Sciatic nerve (tissue), 2 donors: ENCODE measurements at regions not wholly inside any gene's neighbourhood (a gene's known extent, or its start where the extent isn't known, plus 50 kb on each side); places are given as distances from the start of the nearest gene placed in this dataset.
"Not testable (repeated sequence)": the region's sequence is repeated elsewhere in the genome, so short reads cannot be mapped to it uniquely, and the experiment has no call there.

Experiments used
- ATAC-seq: fragments of 200-7000 bp; cut with Tn5 transposase; one replicate; pipeline ENCODE4 v1.9.1; 2020; ENCODE audit warnings: mild to moderate bottlenecking, moderate library complexity
- DNase-seq: peaks from one replicate; pipeline ENCODE4 v3.0.0-alpha.2; 2020; ENCODE audit warnings: low spot score
- intact Hi-C: fragments of 100-400 bp; cut with DNase I; formaldehyde crosslinking; loops from one replicate; pipeline ENCODE4 v1.14.2; 2022
- donor health status: DM: no; HTN: no; CAD: no.
- donor health status: DM: no; HTN: no; CAD: no.

- DNase-seq (no peak), ATAC-seq (no peak)
- intact Hi-C loops, result no loop called here
These were observed 1001.1 kb upstream of the GJE1 start for GRCh38 chr6:141131616-141132015.

GRCh38 chr6:141123497-141123896 lies 1009.2 kb upstream of the GJE1 start:
- ATAC-seq, result no peak
- no peak for DNase-seq
- intact Hi-C loops, result no loop called here

DNA sequence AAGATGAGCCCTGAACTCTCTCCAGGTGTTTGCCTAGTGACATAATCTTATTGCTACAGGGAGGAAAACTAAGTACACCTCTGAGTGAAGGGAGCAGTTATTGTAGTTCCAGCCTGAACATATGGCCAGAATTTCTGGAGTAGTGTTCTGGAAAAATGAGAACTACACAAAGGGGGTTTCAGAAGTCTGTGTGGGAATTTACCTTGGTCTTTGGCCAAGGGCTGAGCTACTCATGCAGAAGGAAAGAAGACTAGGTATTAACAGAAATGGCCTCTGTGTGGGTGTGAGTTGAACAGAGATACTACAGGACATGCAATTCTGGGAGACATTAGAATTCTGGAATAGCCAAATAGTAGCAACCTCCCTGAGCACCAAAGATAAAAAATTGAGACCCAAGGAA lies 1009.7 kb upstream of the GJE1 start:
- intact Hi-C loops, result no loop called here
- DNase-seq, result no peak
- no peak for ATAC-seq

- intact Hi-C loops, result no loop called here
- DNase-seq (no peak), ATAC-seq (no peak)
These were observed 1013.7 kb upstream of the GJE1 start for GRCh38 chr6:141118991-141119390.

GRCh38 chr6:141117874-141118273 lies 1014.9 kb upstream of the GJE1 start:
- ATAC-seq (no peak), DNase-seq (no peak)
- intact Hi-C loops, result no loop called here

- peak; percentile 80 for ATAC-seq
These were observed 1022.2 kb upstream of the GJE1 start for GRCh38 chr6:141110481-141110880.

GRCh38 chr6:141107591-141108160 lies 1025.0 kb upstream of the GJE1 start:
- intact Hi-C loops, result no loop called here
- no peak for DNase-seq
- ATAC-seq, result no peak

More at GRCh38 chr6:141110481-141110880, 1022.2 kb upstream of the GJE1 start:
- DNase-seq, result no peak
- intact Hi-C loops, result no loop called here

DNA sequence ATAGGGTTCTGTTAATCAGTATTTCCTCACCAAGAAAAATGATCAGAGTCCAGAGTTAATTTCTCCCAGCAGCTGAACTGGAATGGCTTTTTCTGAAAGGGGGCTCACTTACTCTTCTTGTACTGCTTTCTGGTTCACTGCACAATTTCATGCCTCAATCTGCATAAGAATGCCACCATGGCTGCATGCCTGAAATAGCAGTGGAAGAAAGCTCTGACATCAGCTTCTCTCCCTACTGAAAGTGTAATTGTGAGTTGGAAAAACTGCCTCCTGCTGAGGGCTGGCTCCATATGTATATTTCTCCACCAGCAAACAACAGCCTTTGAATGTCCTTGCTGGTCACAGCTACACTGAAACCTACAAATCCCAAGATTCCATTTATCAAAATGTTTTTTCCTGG lies 1027.2 kb upstream of the GJE1 start:
- DNase-seq, result no peak
- intact Hi-C loops, result no loop called here

DNA sequence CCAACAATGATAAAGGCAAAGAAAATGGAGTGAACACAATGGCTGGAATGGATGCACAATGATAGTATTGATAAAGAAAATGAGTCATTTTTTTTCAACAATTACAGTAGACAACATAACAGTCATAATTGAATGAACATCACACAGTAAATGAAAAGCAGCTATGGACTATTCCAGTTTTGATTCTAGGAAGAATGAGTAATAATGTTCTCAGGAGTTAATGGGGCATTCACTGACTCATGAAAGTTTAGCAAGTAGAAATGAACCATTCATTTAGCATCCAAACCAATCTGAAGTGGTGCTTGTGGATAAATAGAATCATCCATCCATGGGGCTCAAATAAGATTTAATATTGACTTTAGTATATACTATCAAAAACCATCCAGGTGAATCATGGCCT lies 1029.5 kb upstream of the GJE1 start:
- no peak for DNase-seq
- ATAC-seq, result no peak
- intact Hi-C loops, result no loop called here

More for the DNA sequence above, 1027.2 kb upstream of the GJE1 start:
- no peak for ATAC-seq

GRCh38 chr6:141097471-141097870 lies 1035.3 kb upstream of the GJE1 start:
- ATAC-seq, result no peak
- DNase-seq, result no peak
- intact Hi-C loops, result no loop called here

DNA sequence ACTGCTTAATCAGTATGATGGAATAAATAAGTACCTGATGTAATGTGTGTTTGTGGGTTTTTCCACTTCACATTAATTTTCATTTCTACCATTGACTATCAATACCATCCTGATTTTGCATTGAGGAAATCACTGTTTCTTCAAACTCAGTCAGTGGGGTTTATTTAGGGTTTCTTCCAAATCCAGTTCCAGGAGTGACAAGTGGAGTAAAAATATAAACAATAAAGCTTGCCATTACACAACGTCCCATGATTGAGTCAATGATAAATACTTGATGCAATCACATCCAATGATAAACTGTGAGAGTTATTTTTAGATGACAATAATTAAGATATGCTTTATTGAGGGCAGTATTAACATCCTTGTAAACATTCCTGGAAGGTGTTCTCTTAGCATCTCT lies 1037.4 kb upstream of the GJE1 start:
- intact Hi-C loops, result no loop called here
- ATAC-seq, result no peak
- no peak for DNase-seq

DNA sequence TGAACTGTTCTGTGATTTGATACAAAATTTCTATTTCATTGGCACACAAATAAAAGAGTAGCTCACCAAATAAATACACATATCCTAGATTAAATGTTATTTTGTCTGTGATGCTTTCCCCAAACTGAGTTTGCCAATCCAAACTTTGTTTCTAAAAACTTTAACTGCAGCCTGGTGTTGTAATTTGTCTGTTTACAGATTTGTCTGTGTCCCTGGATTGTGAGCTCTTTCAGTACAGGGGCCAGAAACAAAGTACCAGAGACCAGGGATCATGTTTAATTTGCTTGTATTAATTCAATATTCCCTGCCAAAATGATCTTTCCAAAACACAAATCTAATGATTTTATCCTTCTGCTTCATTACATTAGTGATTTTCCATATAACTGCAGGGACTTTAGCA lies 1044.6 kb upstream of the GJE1 start:
- ATAC-seq, result no peak
- no peak for DNase-seq
- intact Hi-C loops, result no loop called here

- intact Hi-C loops, result no loop called here
- ATAC-seq, result peak; percentile 51
- no peak for DNase-seq
These were observed 1055.1 kb upstream of the GJE1 start for GRCh38 chr6:141077355-141078333.

DNA sequence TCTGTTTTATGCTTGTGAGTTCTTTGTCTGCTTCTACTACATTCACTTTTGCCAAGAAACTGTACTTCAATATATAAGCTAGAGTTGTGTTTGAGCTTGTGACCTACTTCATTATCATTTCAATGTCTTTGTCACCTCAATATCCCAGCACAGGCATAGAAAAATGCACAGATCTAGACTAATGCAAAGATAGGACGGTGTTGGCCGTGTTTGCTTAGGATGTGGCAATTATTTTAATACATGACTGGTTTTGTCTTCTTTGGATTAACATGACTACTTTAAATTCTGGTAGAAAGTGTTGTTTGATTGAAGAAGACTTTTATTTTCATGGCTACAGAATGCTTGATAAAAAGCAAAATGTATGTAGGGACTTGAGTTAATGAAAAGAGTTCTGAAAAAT lies 1075.0 kb upstream of the GJE1 start:
- intact Hi-C loops, result no loop called here
- no peak for ATAC-seq
- DNase-seq, result no peak

DNA sequence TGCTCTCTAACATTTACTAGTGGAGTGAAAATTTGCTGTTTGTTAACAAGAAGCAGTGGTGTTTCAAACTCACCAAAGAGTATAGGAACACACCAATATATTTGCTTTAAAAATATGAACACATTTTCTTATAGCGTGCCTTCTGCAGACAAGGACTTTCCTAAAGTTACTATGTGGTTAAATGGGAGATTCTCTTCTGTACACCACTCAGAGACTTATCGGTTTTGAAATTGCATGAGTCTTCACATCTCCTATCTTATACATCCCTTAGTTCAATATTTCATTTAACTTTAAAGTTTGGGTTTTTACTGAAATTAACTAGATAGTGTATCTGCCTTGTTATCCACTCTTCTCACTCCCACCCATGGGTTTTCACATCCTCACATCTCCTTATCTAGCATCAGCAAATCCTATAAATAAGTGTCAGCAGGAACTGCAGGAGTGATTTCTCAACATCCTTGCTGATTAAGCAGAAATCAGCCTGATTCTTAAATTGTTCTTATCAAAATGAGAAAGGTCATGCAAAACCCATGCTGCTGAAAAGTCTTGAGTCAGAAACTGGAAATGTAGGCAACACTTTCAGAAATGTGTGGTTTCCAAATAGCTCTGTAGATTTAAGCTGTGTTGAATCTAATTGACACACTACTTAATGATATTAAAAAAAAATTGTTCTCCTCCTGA lies 1075.6 kb upstream of the GJE1 start:
- no peak for DNase-seq
- intact Hi-C loops, result no loop called here
- no peak for ATAC-seq

DNA sequence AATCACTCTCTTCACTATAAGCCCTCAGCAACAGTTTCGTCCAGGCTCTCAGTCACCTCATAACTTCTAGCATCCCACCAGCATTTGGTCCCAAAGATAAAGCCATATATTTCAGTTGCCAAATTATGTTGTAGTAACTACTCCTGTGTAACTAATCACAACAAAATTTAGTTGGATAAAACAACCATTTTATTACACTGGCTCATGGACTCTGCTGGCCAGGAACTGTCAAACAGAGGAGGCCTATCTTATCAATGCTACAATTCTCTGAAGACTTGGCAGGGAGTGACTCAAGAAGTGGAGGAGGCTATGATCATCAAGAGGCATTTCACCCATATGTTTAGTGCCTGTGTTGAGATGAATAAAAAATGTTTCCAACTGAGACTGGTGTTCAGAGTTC lies 1082.3 kb upstream of the GJE1 start:
- ATAC-seq, result no peak
- DNase-seq, result no peak
- intact Hi-C loops, result no loop called here

- intact Hi-C loops, result no loop called here
- no peak for DNase-seq
- no peak for ATAC-seq
These were observed 1084.3 kb upstream of the GJE1 start for GRCh38 chr6:141048451-141048850.

DNA sequence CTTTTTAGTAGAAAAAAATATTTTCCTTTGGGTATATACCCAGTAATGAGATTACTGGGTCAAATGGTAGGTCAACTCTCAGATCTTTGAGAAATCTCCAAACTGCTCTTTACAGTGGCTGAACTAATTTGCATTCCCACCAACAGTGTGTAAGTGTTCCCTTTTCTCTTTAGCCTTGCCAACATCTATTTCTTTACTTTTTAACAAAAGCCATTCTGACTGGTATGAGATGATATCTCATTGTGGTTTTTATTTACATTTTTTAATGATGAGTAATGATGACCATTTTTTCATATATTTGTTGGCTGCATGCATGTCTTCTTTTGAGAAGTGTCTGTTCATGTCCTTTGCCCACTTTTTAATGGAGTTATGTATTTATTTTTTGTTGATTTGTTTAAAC lies 1086.2 kb upstream of the GJE1 start:
- ATAC-seq, DNase-seq, intact Hi-C loops: not testable (repeated sequence)

DNA sequence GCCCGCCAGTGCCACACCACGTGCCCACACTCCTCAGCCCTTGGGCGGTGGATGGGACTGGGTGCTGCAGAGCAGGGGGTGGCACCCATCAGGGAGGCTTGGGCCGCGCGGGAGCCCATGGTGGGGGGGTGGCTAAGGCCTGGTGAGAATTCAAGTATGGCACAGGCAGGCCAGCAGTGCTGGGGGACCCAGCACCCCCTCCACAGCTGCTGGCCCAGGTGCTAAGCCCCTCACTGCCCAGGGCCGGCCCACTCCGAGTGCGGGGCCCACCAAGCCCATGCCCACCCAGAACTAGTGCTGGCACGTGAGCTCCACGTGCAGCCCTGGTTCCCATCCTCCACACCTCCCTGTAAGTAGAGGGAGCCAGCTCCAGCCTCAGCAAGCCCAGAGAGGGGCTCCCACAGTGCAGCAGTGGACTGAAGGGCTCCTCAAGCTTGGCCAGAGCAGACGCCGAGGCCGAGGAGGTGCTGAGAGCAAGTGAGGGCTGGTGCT lies 1091.1 kb upstream of the GJE1 start:
- DNase-seq (no peak), ATAC-seq (no peak)
- intact Hi-C loops, result no loop called here
